ENCODE measurements at regions not wholly inside any gene's neighbourhood (a gene's known extent, or its start where the extent isn't known, plus 50 kb on each side); places are given as distances from the start of the nearest gene placed in this dataset.
"Not testable (repeated sequence)": the region's sequence is repeated elsewhere in the genome, so short reads cannot be mapped to it uniquely, and the experiment has no call there.

GRCh38 chr16:13634253-13634652, 285.7 kb upstream of the ERCC4 start:
- DNase-seq, result no peak

- DNase-seq, result no peak
Measured at GRCh38 chr16:13634959-13635358, 285.0 kb upstream of the ERCC4 start.

- DNase-seq, result no peak
Measured at GRCh38 chr16:13638218-13638617, 281.7 kb upstream of the ERCC4 start.

- no peak for DNase-seq
Measured at GRCh38 chr16:13643412-13643811, 276.5 kb upstream of the ERCC4 start.

- DNase-seq, result no peak
Measured at GRCh38 chr16:13645601-13646245, 274.2 kb upstream of the ERCC4 start.

GRCh38 chr16:13660807-13661206, 259.1 kb upstream of the ERCC4 start:
- DNase-seq, result no peak

- no peak for DNase-seq
Measured at GRCh38 chr16:13665876-13666275, 254.1 kb upstream of the ERCC4 start.

- no peak for DNase-seq
Measured at GRCh38 chr16:13672196-13672595, 247.8 kb upstream of the ERCC4 start.

- DNase-seq, result no peak
Measured at GRCh38 chr16:13680021-13680889, 239.7 kb upstream of the ERCC4 start.

GRCh38 chr16:13684819-13685563, 235.0 kb upstream of the ERCC4 start:
- DNase-seq, result no peak

GRCh38 chr16:13696017-13696416, 223.9 kb upstream of the ERCC4 start:
- DNase-seq, result no peak

- DNase-seq, result no peak
Measured at GRCh38 chr16:13697013-13697412, 222.9 kb upstream of the ERCC4 start.

- DNase-seq, result no peak
Measured at GRCh38 chr16:13697568-13697967, 222.4 kb upstream of the ERCC4 start.

- DNase-seq, result no peak
Measured at GRCh38 chr16:13702614-13703013, 217.3 kb upstream of the ERCC4 start.

GRCh38 chr16:13708347-13709120, 211.4 kb upstream of the ERCC4 start:
- no peak for DNase-seq

- no peak for DNase-seq
Measured at GRCh38 chr16:13718748-13719147, 201.2 kb upstream of the ERCC4 start.

GRCh38 chr16:13727943-13728342, 192.0 kb upstream of the ERCC4 start:
- DNase-seq, result no peak

GRCh38 chr16:13733561-13733960, 186.4 kb upstream of the ERCC4 start:
- DNase-seq, result no peak

- not testable (repeated sequence) for DNase-seq
Measured at GRCh38 chr16:13739621-13740373, 180.2 kb upstream of the ERCC4 start.

- no peak for DNase-seq
Measured at GRCh38 chr16:13742928-13743327, 177.0 kb upstream of the ERCC4 start.

GRCh38 chr16:13743571-13743970, 176.4 kb upstream of the ERCC4 start:
- DNase-seq, result no peak
